Gastroesophageal sphincter (tissue), 4 donors: ENCODE measurements at regions not wholly inside any gene's neighbourhood (a gene's known extent, or its start where the extent isn't known, plus 50 kb on each side); places are given as distances from the start of the nearest gene placed in this dataset.

ENCODE experiments used
- ATAC-seq: fragments of 150-250 bp; one replicate; pipeline ENCODE4 v1.9.1; 2016; ENCODE audit warnings: mild to moderate bottlenecking, moderate library complexity
- H3K27ac ChIP-seq, 4 donors: fragments of 200-600 bp; sonication (generic) in 3 of 4; 1 replicate in 3 of 4; 2 replicates in 1 of 4; pipeline ENCODE4 v1.5.1; 2016 to 2019
- H3K27me3 ChIP-seq: fragments of 200-600 bp; sonication (generic); one replicate; pipeline ENCODE4 v1.5.1; 2019
- H3K36me3 ChIP-seq, 2 donors: fragments of 200-600 bp; sonication (generic); one replicate each; pipeline ENCODE4 v1.5.1; 2019; ENCODE audit warnings: control low read depth in 1 of 2
- H3K4me1 ChIP-seq, 3 donors: fragments of 200-600 bp; sonication (generic); 1 replicate in 2 of 3; 2 replicates in 1 of 3; pipeline ENCODE4 v1.5.1; 2016 to 2019; ENCODE audit warnings: control low read depth in 2 of 3
- H3K4me3 ChIP-seq, 2 donors: fragments of 200-600 bp; sonication (generic); one replicate each; pipeline ENCODE4 v1.5.1; 2019; ENCODE audit warnings: mild to moderate bottlenecking in 1 of 2, moderate library complexity in 1 of 2
- H3K9me3 ChIP-seq, 3 donors: fragments of 200-600 bp; sonication (generic); one replicate each; pipeline ENCODE4 v1.5.1; 2017 to 2019; ENCODE audit warnings: control low read depth in 2 of 3
- EP300 ChIP-seq: sonication (generic); formaldehyde crosslinking; IDR thresholded peaks from one replicate; pipeline ENCODE4 v1.6.1; 2017; ENCODE audit warnings: antibody characterized with exemption, mild to moderate bottlenecking
- POLR2A ChIP-seq, 2 donors: fragments of 450-650 bp; IDR thresholded peaks; one replicate each; pipeline ENCODE4 v1.6.1; 2017; ENCODE audit warnings: antibody characterized with exemption in 2 of 2, mild to moderate bottlenecking in 2 of 2, moderate library complexity in 1 of 2
- POLR2AphosphoS5 ChIP-seq: sonication (generic); formaldehyde crosslinking; IDR thresholded peaks from one replicate; pipeline ENCODE4 v1.6.1; 2017; ENCODE audit warnings: antibody characterized with exemption
- WGBS, 2 donors: methylation state at CpG; one replicate each; pipeline ENCODE4 v1.1.5; 2018; ENCODE audit warnings: low coverage in 1 of 2; 5-methylcytosine and 5-hydroxymethylcytosine counted together
- TF ChIP-seq, protein P1 (sequence below), 4 experiments: fragments of 200-600 bp in 2 of 4; fragments of 450-650 bp in 2 of 4; sonication (generic) in 1 of 4; IDR thresholded peaks; one replicate each; pipeline ENCODE4 v1.5.1; 2017 to 2019; ENCODE audit warnings: antibody characterized with exemption in 4 of 4, mild to moderate bottlenecking in 2 of 4, moderate library complexity in 2 of 4

DNA sequence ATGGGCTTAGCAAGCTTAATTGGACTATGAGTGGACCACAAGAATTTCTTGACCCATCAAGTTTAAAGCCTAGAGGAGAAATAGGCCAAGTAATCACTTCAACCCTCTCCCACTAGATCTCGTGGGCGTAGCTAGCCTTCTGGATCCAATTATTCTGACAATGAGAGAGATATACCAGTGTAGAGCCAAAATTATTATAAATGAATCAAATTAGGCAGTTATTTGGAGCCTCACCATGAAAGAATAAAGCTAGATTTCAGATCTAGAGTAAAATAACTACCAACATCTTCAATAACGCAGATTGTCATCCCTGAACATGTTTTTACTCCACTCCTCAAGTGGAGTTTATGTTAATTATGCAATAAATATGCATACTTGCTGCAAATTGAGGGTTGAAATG, 143.9 kb upstream of the CDH20 start:
- no peak for ATAC-seq

DNA sequence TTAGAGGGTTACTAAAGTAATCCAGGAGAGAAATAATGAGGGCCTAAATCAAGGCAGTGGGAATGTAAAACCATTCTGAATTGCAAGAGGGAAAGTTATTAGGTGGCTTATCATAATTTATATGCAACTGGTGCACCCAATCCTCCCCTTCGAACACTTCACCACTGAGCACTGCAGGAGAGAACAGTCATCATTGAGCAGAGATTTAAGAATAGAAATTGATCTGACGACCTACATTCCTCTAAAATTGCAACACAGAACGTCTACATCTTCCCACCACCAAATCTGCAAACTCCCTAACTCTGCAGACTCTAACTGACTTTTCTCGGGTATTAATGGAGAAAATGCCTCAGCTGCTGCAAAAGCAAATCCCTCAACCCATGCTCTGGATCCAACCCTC, 138.5 kb upstream of the CDH20 start:
- H3K27ac ChIP-seq: no peak overlapping the region
- no peaks in the 10 kb centered on the region for H3K4me1 ChIP-seq
- no peak overlapping the region for H3K4me3 ChIP-seq
- no peaks in the 10 kb centered on the region for H3K27me3 ChIP-seq
- no peaks in the 10 kb centered on the region for H3K36me3 ChIP-seq
- no peaks in the 10 kb centered on the region for H3K9me3 ChIP-seq
- no peak for ATAC-seq
- 61 to 85% methylated on average over 2 to 4 of the region's 4 CpGs for WGBS, 2 donors
- TF ChIP-seq, protein P1, sequence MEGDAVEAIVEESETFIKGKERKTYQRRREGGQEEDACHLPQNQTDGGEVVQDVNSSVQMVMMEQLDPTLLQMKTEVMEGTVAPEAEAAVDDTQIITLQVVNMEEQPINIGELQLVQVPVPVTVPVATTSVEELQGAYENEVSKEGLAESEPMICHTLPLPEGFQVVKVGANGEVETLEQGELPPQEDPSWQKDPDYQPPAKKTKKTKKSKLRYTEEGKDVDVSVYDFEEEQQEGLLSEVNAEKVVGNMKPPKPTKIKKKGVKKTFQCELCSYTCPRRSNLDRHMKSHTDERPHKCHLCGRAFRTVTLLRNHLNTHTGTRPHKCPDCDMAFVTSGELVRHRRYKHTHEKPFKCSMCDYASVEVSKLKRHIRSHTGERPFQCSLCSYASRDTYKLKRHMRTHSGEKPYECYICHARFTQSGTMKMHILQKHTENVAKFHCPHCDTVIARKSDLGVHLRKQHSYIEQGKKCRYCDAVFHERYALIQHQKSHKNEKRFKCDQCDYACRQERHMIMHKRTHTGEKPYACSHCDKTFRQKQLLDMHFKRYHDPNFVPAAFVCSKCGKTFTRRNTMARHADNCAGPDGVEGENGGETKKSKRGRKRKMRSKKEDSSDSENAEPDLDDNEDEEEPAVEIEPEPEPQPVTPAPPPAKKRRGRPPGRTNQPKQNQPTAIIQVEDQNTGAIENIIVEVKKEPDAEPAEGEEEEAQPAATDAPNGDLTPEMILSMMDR (IDR thresholded peaks at IDR 0.05): no peak
- TF ChIP-seq EP300 (no peak), POLR2A (IDR thresholded peaks at IDR 0.05) (no peak), POLR2AphosphoS5 (no peak)

More for the DNA sequence above, 143.9 kb upstream of the CDH20 start:
- TF ChIP-seq, protein P1 (IDR thresholded peaks at IDR 0.05): no peak
- no peak for TF ChIP-seq POLR2AphosphoS5
- TF ChIP-seq EP300: no peak
- TF ChIP-seq POLR2A (IDR thresholded peaks at IDR 0.05): no peak
- H3K9me3 ChIP-seq: no peaks in the 10 kb centered on the region
- H3K4me3 ChIP-seq: no peak overlapping the region
- 78% methylated on average over 1 to 2 of the region's 3 CpGs for WGBS, 2 donors
- H3K36me3 ChIP-seq: no peaks in the 10 kb centered on the region
- H3K4me1 ChIP-seq: no peaks in the 10 kb centered on the region
- no peak overlapping the region for H3K27ac ChIP-seq
- H3K27me3 ChIP-seq: no peaks in the 10 kb centered on the region

DNA sequence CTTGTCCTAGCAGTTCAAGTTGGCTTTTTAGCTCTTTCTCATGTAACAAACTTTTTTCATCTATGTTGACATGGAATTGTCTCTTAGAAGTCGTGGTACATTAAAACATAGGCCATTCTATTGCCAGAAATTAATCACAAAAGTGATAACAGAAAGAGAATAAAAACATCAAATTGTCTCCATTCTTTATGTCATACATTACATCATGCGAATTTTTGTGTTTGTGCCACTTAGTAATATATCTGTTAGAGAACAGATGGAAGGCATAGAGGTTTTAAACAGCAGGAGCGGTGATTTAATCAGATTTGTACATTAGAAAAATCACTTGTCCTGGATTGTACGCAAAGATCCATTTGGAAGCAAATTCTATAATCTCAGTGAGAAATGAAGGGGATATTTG, 136.5 kb upstream of the CDH20 start:
- no peaks in the 10 kb centered on the region for H3K27me3 ChIP-seq
- H3K4me1 ChIP-seq: no peaks in the 10 kb centered on the region
- no peak overlapping the region for H3K4me3 ChIP-seq
- no peak overlapping the region for H3K27ac ChIP-seq
- 60 to 66% methylated on average over 3 to 4 of the region's 4 CpGs for WGBS, 2 donors
- H3K9me3 ChIP-seq: no peaks in the 10 kb centered on the region
- H3K36me3 ChIP-seq: no peaks in the 10 kb centered on the region
- no peak for ATAC-seq
- TF ChIP-seq EP300: no peak
- TF ChIP-seq POLR2A (IDR thresholded peaks at IDR 0.05): no peak
- TF ChIP-seq POLR2AphosphoS5: no peak
- TF ChIP-seq, protein P1 (IDR thresholded peaks at IDR 0.05): no peak

DNA sequence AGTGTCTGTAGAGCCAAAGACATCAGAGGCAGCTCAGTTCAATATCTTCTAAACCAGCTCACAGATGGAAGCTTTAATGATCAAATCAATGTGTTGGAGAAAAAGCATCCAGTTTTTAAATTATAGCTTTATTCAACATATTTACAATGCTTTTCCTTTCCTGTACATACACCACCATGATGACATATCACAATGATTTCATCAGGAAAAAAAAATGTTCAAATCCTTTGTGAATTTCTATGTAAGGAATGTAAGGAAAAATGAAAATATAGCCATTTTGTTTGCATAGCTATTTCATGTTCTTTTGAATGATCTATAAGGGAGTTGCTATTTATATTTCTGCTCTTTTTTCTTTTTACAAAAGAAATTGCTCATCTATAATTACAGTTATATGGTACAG, 134.7 kb upstream of the CDH20 start:
- TF ChIP-seq POLR2A (IDR thresholded peaks at IDR 0.05) (no peak), EP300 (no peak), POLR2AphosphoS5 (no peak)
- TF ChIP-seq, protein P1 (IDR thresholded peaks at IDR 0.05): no peak
- Histone ChIP-seq H3K36me3 (no peaks in the 10 kb centered on the region), H3K9me3 (no peaks in the 10 kb centered on the region), H3K4me3 (no peak overlapping the region), H3K27me3 (no peaks in the 10 kb centered on the region), H3K4me1 (no peaks in the 10 kb centered on the region), H3K27ac (no peak overlapping the region)
- no peak for ATAC-seq

GRCh38 chr18:61199171-61199848, 133.9 kb upstream of the CDH20 start:
- TF ChIP-seq POLR2AphosphoS5: no peak
- TF ChIP-seq EP300: no peak
- no peak for TF ChIP-seq POLR2A (IDR thresholded peaks at IDR 0.05)
- TF ChIP-seq, protein P1 (IDR thresholded peaks at IDR 0.05): no peak
- Histone ChIP-seq H3K36me3 (no peaks in the 10 kb centered on the region), H3K27me3 (no peaks in the 10 kb centered on the region), H3K4me1 (no peaks in the 10 kb centered on the region), H3K27ac (no peak overlapping the region), H3K4me3 (no peak overlapping the region), H3K9me3 (no peaks in the 10 kb centered on the region)
- no peak for ATAC-seq
- WGBS, 2 donors: 33 to 35% methylated on average over 3 of the region's 3 CpGs
